A673 (cell line): ENCODE measurements at regions not wholly inside any gene's neighbourhood (a gene's known extent, or its start where the extent isn't known, plus 50 kb on each side); places are given as distances from the start of the nearest gene placed in this dataset.

Experiments used
- BruUV-seq: library from RNA; stranded (reverse); fragments of 400-500 nt; replicated peaks from 2 replicates; lab custom pipeline; 2021; lab: Mats Ljungman, UMichigan
- CTCF ChIA-PET: fragments of 300-600 bp; sonication (Branson Sonifier 250); formaldehyde crosslinking; loops from one replicate; lab custom pipeline; 2022; ENCODE audit warnings: antibody characterized with exemption; lab: Charles Lee
- POLR2A ChIA-PET: fragments of 300-600 bp; sonication (Branson Sonifier 250); formaldehyde crosslinking; loops from one replicate; lab custom pipeline; 2022; ENCODE audit warnings: antibody characterized with exemption; ENCODE audit not compliant: low non-redundant PET; lab: Charles Lee
- DNase-seq: peaks from one replicate; pipeline ENCODE4 v3.0.0-alpha.2; 2015; ENCODE audit warnings: low spot score
- H3K27ac ChIP-seq: fragments of 200-600 bp; sonication (generic); 2 replicates; pipeline ENCODE4 v1.5.1; 2016; ENCODE audit warnings: mixed run types, low read depth, mild to moderate bottlenecking, mixed read lengths, antibody characterized with exemption, low read length; ENCODE audit not compliant: poor library complexity, severe bottlenecking
- H3K27me3 ChIP-seq: fragments of 200-600 bp; sonication (generic); replicated peaks from 2 replicates; pipeline ENCODE4 v1.6.1; 2017; ENCODE audit warnings: mixed run types, low read depth, mild to moderate bottlenecking, mixed read lengths, antibody characterized with exemption, low read length; ENCODE audit not compliant: insufficient read depth, poor library complexity
- H3K36me3 ChIP-seq: fragments of 200-600 bp; sonication (generic); 2 replicates; pipeline ENCODE4 v1.6.1; 2016; ENCODE audit warnings: mixed run types, mild to moderate bottlenecking, mixed read lengths, antibody characterized with exemption, low read length; ENCODE audit not compliant: insufficient read depth, poor library complexity, severe bottlenecking
- H3K4me1 ChIP-seq: fragments of 200-600 bp; sonication (generic); 2 replicates; pipeline ENCODE4 v1.6.1; 2017; ENCODE audit warnings: mixed run types, mild to moderate bottlenecking, mixed read lengths, antibody characterized with exemption, low read length; ENCODE audit not compliant: insufficient read depth, poor library complexity, severe bottlenecking
- H3K4me3 ChIP-seq: fragments of 200-600 bp; sonication (generic); 2 replicates; pipeline ENCODE4 v1.5.1; 2016; ENCODE audit warnings: low read depth, mixed run types, mild to moderate bottlenecking, mixed read lengths, low read length; ENCODE audit not compliant: poor library complexity, severe bottlenecking
- H3K9me3 ChIP-seq: fragments of 200-600 bp; sonication (generic); 2 replicates; pipeline ENCODE4 v1.6.1; 2016; ENCODE audit warnings: mixed run types, low read depth, mild to moderate bottlenecking, mixed read lengths, antibody characterized with exemption, low read length; ENCODE audit not compliant: poor library complexity, severe bottlenecking
- CTCF ChIP-seq: fragments of 300-800, 200-600 bp; sonication (generic); conservative IDR thresholded peaks from 2 replicates; pipeline ENCODE4 v1.5.1; 2017; ENCODE audit warnings: low read depth, mild to moderate bottlenecking, antibody characterized with exemption, low read length, moderate library complexity, mixed read lengths
- EZH2 ChIP-seq: fragments of 200-600 bp; sonication (generic); IDR thresholded peaks from 2 replicates; pipeline ENCODE4 v1.6.1; 2017; ENCODE audit warnings: borderline replicate concordance, low read depth, mild to moderate bottlenecking, mixed read lengths, antibody characterized with exemption, low read length; ENCODE audit not compliant: poor library complexity, severe bottlenecking
- intact Hi-C: fragments of 100-400 bp; cut with micrococcal nuclease; formaldehyde crosslinking; loops from one replicate; pipeline ENCODE4 v1.10.0; 2022; ENCODE audit not compliant: unreplicated experiment

DNA sequence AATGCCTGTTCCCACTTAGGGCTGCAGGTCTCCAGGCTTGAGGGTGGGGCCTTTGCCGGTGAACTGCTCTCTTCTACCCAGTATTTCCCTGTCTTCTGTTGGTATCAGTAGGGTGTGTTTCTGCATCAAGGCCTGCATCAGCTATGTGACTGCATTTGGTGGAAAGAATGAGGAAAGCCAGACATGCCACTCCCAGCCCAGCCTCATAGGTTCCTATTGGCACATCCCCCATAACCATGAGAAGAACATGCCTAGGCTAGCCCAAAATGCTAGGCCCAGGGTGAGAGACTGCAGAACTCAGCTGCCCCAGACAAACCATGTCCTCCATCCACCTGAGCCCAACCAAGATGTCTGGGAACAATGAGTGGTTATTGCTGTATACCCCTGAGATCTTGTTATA lies 380.3 kb upstream of the ADARB2 start:
- no peak for DNase-seq
- TF ChIP-seq EZH2 (no peak), CTCF (no peak)
- peaks cover 77% of the 10 kb centered on the region for H3K27me3 ChIP-seq
- H3K36me3 ChIP-seq = no peaks in the 10 kb centered on the region
- CTCF ChIA-PET = no interaction called here
- intact Hi-C loops = no loop called here
- no peaks in the 10 kb centered on the region for H3K4me1 ChIP-seq
- BruUV-seq = no TSS peak
- H3K9me3 ChIP-seq = no peaks in the 10 kb centered on the region
- no peak overlapping the region for H3K27ac ChIP-seq
- no peak overlapping the region for H3K4me3 ChIP-seq
- POLR2A ChIA-PET = no interaction called here

GRCh38 chr10:2111965-2112364 lies 374.6 kb upstream of the ADARB2 start:
- intact Hi-C loops = no loop called here
- Histone ChIP-seq H3K4me3 (no peak overlapping the region), H3K27ac (no peak overlapping the region), H3K9me3 (no peaks in the 10 kb centered on the region), H3K27me3 (peaks cover 89% of the 10 kb centered on the region), H3K4me1 (no peaks in the 10 kb centered on the region), H3K36me3 (no peaks in the 10 kb centered on the region)
- CTCF ChIA-PET = no interaction called here
- DNase-seq = no peak
- POLR2A ChIA-PET = no interaction called here
- BruUV-seq = no TSS peak
- TF ChIP-seq EZH2 (no peak), CTCF (no peak)

GRCh38 chr10:2108496-2108895 lies 371.2 kb upstream of the ADARB2 start:
- peaks cover 85% of the 10 kb centered on the region for H3K27me3 ChIP-seq
- ChIA-PET POLR2A (no interaction called here), CTCF (no interaction called here)
- no peak for TF ChIP-seq CTCF
- no TSS peak for BruUV-seq
- H3K4me3 ChIP-seq = no peak overlapping the region
- no peaks in the 10 kb centered on the region for H3K36me3 ChIP-seq
- DNase-seq = no peak
- no peaks in the 10 kb centered on the region for H3K9me3 ChIP-seq
- no peaks in the 10 kb centered on the region for H3K4me1 ChIP-seq
- no peak overlapping the region for H3K27ac ChIP-seq
- intact Hi-C loops = no loop called here
